G401.6 (cell line): ENCODE measurements at regions not wholly inside any gene's neighbourhood (a gene's known extent, or its start where the extent isn't known, plus 50 kb on each side); places are given as distances from the start of the nearest gene placed in this dataset.

Experiments used
- FAIRE-seq: peaks from 2 replicates; lab custom pipeline; 2012; peaks lifted over from hg19 to GRCh38; lab: Jason Lieb, UNC

GRCh38 chr10:55500931-55501559, 700.0 kb upstream of the PCDH15 start:
- no peak for FAIRE-seq

DNA sequence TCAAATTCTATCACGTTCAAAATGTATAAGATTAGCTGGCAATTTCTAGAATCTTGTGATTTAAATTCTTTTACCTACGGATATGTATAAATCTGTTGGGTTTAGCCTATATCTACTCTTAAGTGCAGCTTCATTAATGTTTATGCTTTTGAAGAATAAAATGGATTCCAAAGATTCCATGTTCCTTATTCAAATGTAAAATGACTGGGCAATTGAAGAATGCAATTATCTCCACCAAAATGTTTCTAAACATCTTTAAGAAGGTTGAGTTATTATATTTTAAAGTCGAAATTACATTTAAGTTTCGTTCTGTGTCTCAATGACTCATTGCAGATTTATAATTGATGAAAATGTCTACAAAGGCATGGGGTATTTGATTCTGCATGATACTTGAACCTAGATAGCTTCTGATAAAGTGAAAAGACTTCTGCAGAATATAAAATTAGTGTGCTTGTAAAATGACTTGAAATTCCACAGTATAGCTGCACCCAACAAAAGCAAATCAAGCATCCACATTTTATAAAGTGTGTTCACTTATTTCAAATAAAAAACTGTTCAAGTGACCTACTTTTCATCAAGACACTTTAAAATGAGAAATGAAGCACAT, 697.0 kb upstream of the PCDH15 start:
- no peak for FAIRE-seq

GRCh38 chr10:55495555-55495954, 694.5 kb upstream of the PCDH15 start:
- FAIRE-seq = no peak

- FAIRE-seq = no peak
Measured at GRCh38 chr10:55491712-55492111, 690.7 kb upstream of the PCDH15 start.

DNA sequence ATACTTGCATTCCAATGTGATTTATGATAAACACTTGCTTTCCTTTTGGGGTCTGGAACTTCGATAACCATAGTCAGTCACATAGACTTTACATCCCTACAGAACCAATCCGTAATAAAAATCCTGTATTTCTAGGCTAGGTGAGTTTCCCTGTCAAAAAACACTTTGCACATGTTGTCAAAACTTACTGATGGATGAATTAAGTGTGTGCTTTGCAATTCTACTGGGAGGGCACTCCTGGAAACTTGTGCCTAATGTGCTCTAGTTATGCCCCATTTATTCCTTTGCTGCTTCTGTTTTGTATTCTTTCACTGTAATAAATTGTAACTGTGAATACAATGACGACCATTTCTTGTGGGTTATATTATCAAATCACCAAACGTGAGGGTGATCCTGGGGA, 684.8 kb upstream of the PCDH15 start:
- FAIRE-seq = no peak

GRCh38 chr10:55476129-55476528, 675.1 kb upstream of the PCDH15 start:
- FAIRE-seq = no peak

- FAIRE-seq = no peak
Measured at GRCh38 chr10:55474258-55474657, 673.2 kb upstream of the PCDH15 start.

GRCh38 chr10:55470840-55471239, 669.8 kb upstream of the PCDH15 start:
- no peak for FAIRE-seq

GRCh38 chr10:55466806-55467504, 665.9 kb upstream of the PCDH15 start:
- FAIRE-seq = no peak

DNA sequence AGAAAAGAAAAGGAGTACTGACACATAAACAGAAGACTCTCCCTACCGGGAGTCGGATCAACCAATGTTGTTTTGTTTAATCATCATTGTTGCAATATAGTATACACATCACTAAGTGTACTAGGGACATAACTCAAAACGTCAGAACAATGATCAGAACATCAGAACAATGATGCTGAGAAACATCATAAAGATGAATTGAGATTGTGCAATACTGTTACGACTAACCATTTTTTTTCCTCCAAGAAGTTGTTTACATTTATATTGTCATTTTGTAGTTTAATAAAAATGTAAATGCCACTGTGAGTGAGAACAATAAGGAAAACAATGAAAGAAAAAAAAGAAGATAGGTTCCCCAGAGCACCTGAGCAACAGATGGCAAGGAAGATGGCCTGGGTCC, 663.1 kb upstream of the PCDH15 start:
- no peak for FAIRE-seq

GRCh38 chr10:55460008-55460407, 659.0 kb upstream of the PCDH15 start:
- no peak for FAIRE-seq

DNA sequence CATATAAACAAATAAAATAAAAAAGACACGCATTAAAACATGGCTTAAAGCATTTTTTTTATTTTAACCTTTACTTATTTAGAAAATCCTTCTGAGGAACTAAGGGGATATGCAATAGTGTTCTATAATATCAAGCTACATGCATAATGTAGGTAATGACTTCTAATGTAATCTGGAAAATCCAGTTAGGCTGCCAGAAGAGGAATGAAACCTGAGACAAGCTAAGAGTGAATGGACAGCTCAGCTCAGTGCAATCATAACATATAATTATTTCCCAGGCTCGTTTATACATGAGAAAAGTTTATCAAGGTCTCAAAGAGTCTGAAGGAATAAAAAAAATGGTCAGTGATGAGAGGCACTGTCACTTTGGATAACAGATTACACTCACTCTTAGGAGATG, 649.0 kb upstream of the PCDH15 start:
- FAIRE-seq = no peak

GRCh38 chr10:55446441-55447002, 645.5 kb upstream of the PCDH15 start:
- FAIRE-seq = no peak

DNA sequence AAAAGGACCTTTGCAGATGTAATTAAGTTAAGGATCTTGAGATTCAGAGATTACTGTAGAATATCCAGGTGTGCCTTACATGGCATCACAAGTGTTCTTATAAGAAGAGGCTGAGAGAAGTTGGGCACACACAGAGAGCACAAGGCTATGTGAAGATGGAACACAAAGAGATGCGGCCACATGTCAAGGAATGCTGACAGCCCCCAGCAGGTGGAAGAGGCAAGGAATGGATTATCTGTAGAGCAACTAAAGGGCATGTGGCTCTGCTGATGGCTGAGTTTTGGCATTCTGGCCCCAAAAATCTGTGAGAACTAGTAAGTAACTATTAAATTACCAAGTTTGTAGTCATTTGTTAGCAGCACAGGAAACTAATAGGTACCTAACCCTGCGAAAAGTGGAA, 640.7 kb upstream of the PCDH15 start:
- FAIRE-seq = no peak

- FAIRE-seq = no peak
Measured at GRCh38 chr10:55426138-55426537, 625.1 kb upstream of the PCDH15 start.

- no peak for FAIRE-seq
Measured at GRCh38 chr10:55410415-55410885, 609.4 kb upstream of the PCDH15 start.

- FAIRE-seq = no peak
Measured at GRCh38 chr10:55404094-55404493, 603.1 kb upstream of the PCDH15 start.

DNA sequence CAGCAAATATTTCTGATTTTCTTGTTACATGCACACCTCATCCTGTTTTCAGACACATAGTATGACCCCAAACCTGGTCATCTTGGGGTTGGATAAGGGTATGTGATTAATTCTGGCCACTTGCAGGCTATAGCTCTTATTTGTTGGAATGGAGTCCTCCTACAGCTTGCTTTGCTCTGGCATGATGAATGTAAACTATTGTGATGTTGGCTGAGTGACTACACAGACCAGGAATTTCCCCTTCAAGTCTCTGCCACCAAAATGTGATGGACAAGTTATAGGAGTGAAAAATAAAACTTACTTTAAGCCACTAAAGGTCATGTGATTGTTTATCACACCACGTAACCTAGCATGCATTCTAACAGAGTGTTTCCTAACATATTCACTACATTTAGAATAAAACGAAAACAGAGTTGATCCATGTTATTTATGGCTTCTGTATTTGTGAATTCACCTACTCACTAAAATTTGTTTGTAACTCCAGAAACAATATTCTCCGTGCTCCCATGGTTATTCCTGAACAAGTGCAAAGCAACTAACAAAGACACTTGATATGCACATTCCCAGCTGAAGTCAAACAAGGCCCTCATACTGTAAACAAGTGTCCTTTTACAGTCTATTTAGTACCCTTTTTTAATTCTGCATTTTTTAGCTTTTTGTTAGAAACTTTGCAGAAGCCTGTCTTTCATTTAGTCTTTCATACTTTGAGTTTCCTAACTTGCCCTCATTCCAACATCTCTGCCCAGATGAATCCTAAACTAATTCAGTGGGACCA, 599.2 kb upstream of the PCDH15 start:
- FAIRE-seq = no peak

DNA sequence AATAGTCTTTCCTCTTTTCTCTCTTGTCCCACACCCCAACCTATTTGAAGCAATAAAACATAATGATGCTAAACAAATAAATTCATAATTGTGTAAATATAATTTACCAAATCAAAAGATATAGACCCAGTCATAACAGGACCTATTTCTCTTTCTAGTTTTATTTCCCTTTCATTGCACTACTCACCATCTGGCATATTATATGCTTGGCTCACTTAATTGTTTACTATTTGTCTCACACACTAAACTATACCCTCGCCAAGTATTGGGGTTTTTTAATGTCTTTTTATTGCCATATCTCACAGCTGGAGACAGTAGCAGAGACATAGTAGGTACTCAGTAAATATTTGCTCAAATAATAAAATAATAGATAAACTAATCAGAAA, 597.5 kb upstream of the PCDH15 start:
- FAIRE-seq = no peak

- no peak for FAIRE-seq
Measured at GRCh38 chr10:55397777-55398496, 596.9 kb upstream of the PCDH15 start.

GRCh38 chr10:55378196-55378595, 577.2 kb upstream of the PCDH15 start:
- FAIRE-seq = no peak

DNA sequence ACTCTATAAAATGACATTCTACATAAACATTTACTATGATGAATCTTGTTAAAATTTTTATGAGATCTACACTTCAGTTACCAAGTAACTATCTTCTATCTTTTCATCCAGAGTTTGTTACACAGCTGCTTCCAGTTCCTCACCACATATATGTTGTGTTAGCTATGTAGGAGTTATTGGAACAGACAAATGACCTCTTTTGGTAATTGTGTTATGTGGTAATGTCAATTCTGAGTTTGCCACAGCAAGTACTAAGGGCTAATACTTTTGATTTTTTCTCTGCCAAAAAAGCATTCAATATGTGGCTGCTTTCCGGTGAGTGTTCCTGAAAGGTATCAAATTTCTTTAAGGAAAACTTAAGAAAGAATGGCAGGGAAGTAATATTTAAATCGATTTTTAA, 573.9 kb upstream of the PCDH15 start:
- no peak for FAIRE-seq
